NCI-H2196 (cell line): ENCODE measurements at regions not wholly inside any gene's neighbourhood (a gene's known extent, or its start where the extent isn't known, plus 50 kb on each side); places are given as distances from the start of the nearest gene placed in this dataset.
A peak's percentile ranks its signal among the peaks of the same experiment; 100 is the strongest.

Source experiments
- DNase-seq: peaks from one replicate; lab custom pipeline; 2025; ENCODE audit not compliant: unreplicated experiment; lab: John Stamatoyannopoulos, UW

DNA sequence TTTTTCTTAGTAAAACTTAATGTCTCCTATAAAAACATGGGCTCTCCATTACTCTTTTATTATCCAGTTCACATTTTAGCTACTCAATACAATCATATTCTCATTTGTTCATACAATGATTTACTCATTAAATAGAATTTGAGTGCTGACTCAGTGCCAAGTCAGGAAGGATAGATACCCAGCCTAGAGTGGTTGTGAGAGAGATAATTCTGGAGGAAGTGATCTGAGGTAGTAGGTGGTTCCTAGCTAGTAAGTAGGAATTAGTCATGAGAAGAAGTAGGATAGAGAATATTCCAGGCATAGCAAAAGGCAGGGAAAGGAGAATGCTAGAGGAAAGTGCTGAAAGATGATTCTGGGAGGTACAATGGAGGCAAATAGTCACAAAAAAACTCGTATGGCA, 133.5 kb upstream of the MBL2 start:
- no peak for DNase-seq

DNA sequence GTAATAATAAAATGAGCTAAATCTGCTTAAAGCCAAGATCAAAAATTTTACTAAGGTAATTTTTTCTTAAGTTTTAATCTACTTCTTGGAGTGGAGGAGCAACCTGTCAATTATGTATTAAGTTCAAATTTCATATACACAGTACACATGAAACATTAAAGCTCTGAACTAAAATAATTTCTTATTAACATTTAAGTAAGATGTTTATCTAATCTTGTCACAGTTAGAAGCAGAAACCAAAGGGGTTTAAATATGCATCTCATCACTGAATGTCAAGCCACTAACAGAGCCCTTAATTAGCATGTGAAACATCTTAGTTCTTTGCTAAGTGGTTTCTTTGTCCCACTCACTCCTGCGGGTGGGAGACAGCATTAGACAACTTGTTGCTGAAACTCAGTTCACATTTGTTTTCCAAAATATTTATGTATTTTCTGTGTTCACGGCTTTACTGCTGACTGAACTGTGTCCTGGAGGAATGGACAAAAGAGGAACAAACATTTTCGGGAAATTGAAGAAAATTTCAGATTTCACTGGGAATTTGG, 130.9 kb upstream of the MBL2 start:
- DNase-seq = no peak

DNA sequence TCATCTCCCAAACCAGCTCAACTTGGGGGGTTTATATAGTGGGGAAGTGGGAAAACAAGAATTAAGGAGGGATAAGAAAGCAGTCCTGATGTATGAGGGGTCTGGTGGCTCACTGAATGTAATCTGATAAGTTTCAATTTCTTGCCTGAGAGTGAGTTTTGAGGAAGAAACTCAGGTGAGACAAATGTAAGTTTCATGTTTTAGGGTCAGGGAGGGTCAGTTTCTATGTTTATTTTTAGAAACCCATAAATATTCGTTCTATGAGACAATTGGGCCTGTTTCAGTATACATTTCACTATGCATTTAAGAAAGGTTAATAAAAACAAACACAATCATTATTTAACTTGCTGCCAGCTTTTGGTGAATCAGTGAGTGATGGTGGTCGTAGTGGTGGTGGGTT, 128.0 kb upstream of the MBL2 start:
- no peak for DNase-seq

DNA sequence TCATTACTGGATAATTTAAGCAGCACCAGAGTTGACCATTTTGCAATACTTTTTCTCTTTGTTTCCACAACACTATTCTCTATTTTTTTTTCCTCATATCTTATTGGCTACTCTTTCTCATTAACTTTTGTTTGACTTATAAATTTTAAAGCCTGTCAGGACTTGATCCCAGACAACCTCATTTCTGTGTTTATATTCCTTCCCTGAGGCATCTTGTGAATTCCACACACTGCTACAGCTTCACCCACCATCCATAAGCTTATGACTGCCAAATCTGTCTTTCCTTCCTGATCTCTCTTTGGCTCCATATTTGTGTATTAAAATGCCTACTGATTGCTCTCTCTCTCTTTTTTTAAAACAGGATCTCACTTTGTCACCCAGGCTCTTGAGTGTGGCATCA, 124.6 kb upstream of the MBL2 start:
- DNase-seq = no peak

DNA sequence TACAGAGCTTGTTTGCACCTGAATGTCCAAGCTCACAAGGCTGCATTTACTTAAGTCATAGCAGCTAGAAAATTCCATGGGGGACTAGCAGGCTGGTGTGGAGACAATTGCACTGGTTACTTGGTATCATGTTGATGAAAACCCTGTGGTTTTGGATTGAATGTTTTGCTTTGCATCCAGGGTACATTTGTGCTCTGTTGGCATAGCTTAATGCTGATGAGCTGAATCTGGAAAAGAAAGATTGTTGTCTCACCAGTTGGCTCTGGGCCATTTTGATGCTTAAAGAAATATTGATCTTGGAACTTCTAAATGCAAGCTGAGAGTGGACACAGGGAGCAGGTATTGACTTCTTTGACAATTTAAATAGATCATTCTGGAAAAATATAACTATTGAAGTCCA, 122.5 kb upstream of the MBL2 start:
- DNase-seq = no peak

- no peak for DNase-seq
Observed at GRCh38 chr10:52890281-52890680, 117.7 kb upstream of the MBL2 start.

DNA sequence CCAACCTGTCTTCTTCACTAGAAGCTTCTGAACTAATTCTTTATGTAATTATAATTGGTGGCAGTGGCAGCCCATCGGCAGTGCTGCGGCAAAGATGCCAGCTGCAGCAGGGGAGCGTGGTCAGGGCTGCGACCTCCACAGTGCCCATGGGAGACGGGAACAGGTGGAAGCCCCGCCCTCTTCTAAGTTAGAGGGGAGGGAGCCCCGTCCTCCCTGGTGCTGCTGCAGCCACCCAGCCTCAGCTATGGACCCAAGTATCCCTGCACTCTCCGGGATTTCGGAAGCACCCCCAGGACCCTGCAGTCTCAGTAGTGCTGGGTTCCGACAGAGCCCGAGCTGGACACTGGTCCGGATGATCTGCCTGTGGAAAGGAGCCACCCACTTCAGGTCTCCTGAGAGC, 117.0 kb upstream of the MBL2 start:
- DNase-seq = no peak

DNA sequence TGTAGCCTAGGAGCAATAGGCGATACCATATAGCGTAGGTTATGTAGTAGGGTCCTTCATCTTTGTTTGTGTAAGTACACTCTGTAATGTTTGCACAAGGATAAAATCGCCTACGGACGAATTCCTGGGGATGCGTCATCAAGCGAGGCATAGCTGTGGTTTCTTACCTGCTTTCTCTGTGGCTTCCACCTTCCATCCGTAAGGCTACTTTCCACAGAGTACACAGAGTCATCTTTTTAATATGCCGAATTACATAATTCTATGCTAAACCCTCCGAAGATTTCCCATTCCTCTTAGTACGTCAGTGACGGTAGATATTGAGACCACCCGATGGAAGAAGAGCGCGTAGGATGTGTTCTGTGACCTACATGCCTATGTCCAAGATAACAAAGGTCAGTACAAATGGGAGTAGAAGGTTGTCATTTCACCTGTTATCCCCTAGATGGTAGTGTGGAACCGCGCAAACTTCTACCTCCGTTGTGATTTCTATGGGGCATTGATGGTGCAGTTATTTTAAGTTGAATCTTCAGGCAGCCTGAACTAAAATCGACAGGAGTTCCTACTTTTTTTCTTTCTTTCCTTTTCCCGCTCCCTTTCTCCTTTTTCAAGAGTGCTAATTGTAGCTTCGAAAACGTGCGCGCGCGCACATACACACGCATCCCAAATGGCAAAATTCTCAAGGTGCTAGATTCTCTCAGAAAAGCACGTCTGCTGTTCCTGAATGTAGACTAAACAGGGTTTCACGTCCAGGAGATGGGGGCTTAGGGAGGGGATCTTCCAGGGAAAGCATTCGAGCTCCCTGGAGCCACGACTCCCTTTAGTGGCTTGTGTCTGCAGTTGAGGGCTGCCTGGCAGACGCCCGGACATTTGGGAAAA, 111.7 kb upstream of the MBL2 start:
- peak; percentile 5 for DNase-seq

DNA sequence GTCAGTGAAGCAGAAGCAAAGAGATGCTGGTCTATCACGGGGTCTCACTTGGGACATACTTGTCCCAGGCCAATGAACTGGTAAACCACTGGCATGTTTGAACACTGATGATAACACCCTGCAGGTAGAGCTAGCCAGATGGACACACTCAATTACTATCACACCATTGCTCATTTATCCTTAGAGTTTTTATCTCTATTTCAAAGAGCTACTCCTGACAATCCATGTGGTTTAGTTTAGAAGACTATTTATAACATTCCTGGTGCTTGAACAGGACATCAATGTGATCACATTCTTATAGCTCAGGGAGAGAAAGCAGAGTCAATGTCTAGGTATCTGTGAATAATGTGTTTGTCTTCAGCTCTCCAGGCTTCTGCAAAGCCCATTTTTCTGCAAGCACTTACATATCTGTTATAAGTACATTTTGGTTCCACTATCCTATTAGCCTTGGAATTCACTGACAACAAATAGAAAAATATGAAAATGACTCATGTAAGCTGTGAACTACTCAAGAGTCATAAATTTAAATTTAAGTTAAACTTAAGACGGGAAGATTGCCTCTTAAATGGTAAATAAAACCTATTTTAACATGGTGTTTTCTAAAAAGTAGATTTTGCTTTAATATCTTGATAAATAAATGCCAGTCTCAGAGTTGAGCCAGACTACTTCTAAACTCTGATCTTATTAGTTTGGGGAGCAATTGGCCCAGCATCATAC, 106.7 kb upstream of the MBL2 start:
- no peak for DNase-seq

- DNase-seq = no peak
Observed at GRCh38 chr10:52877451-52877850, 104.9 kb upstream of the MBL2 start.

DNA sequence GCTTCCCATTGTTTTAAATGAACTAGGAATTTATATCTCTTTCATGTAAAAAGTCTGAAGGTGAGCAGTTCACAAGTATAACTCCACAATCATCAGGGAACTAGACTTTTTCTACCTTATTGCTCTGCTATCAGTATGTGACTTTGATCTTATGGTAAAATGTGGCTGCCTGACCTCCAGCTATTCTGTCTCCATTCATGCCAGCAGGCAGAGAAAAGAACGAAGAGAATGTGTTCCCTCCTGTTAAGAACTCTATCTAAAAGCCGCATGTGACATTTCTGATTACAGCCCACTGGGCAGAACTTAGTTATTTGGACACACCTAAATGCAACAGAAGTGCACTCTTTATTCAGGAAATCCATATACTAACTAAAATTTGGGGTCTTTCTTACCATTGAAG, 102.8 kb upstream of the MBL2 start:
- no peak for DNase-seq

DNA sequence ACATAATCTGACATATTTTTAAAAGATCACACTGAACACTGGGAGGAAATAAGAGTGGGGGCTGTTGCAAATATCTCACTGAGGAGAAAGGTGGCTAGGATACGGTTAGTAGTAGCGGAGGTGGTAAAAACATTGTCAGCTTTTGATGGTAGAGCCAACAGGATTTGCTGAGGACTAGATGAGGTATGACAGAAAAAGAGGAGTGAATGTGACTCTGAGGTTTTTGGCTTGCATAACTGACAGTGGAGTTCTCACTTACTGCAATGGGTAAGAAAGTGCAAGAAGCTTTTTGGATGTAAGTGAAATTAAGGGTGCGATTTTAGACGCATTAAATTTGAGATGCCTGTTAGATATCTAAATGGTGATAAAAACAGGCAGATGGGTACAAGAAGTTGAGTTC, 102.0 kb upstream of the MBL2 start:
- no peak for DNase-seq

- DNase-seq = no peak
Observed at GRCh38 chr10:52871191-52871843, 98.7 kb upstream of the MBL2 start.

- DNase-seq = no peak
Observed at GRCh38 chr10:52870562-52870961, 98.0 kb upstream of the MBL2 start.

DNA sequence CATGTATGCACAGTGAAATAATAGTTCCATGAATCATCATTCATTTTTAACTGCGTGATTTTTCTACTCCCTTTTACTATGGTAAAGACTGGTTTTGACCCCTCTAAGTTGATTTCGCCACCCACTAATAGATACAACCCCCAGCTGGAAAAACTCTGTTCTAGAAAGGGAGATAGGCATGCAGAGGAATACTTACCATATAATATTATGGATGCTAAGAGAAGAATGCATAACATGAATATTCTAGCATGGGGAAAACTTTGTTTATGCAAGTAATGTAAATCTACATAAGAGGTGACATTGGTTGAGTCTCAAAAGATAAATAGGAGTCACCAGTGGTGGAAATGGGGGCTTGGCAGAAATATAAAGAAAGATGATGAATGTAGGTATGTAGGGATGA, 97.3 kb upstream of the MBL2 start:
- DNase-seq = no peak

DNA sequence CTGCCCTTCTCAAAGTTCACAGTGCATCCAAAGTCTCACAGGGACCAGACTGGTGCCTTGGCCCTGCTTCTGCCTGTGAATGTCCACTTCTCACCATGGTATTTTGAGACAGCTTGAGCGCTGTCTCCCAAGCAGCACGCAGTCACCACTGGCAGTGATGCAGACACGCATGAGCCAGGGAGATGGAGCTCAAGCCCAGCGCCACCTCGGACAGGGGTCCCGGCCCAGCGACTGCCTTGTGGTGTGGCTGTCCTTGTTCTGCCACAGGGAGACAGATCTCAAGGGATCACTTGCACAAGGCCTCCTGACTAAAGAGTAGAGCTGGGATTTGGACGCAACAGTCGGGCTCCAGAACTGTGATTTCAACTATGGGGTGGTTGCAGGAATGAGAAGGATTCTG, 92.6 kb upstream of the MBL2 start:
- DNase-seq = no peak

- no peak for DNase-seq
Observed at GRCh38 chr10:52864201-52865106, 91.9 kb upstream of the MBL2 start.

DNA sequence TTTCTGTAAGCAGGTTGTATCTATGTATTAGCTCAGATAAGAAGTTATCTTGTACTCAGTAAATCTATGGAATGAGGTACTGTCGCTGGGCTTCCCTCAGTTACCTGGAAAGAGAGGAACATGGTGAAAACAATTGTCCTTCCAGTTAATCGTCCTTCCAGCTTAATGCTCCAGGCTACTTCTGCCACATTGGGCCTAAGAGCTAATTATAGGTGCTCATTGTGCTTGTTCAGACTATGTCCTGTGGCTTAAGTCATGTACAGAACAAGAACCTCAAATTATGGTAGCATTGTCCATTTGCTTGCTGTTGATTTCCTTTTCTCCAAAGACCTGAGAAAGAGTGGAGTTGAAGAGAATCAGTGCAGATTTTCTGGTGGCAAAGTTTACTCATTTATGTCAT, 86.1 kb upstream of the MBL2 start:
- DNase-seq = no peak

DNA sequence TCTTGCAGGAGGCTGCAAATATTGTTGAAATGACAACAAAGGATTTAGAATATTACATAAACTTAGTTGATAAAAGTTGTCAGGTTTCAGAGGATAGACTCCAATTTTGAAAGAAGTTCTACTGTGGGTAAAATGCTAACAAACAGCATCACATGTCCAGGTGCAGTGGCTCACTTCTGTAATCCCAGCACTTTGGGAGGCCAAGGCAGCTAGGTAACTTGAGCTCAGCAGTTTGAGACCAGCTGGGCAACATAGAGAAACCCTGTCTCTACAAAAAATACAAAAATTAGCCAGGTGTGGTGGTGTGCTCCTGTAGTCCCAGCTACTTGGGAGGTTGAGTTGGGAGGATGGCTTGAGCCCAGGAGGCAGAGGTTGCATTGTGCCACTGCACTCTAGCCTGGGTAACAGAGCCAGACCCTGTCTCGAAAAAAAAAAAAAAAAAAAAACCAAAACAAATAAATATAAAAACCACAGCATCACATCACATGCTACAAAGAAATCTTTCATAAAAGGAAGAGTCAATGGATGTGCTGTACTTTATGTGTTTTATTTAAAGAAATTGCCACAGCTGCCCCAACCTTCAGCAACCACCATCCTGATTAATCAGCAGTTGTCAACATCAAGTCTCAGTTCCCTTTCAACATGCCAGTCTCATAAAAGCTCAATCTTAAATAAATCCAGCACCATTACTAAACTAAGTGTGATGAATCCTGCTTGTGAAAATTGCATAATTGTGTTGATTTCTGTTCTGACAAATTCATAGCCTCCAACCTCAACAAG, 83.2 kb upstream of the MBL2 start:
- DNase-seq = no peak

DNA sequence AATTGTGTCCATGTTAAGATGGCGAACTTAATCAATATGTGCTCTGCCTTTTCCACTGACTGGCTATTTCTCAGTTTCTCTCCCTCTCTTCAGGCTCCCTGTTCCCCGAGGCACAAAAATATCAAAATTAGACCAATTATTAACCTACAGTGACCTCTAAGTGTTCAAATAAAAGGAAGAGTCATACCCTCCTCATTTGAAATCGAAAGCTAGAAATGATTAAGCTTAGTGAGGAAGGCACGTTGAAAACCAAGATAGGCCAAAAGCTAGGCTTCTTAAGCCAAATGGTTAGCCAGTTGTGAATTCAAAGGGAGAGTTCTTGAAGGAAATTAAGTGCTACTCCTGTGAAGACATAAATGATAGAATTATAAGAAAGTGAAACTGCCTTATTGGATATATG, 81.1 kb upstream of the MBL2 start:
- DNase-seq = no peak
